GM12865 (cell line): ENCODE measurements at regions not wholly inside any gene's neighbourhood (a gene's known extent, or its start where the extent isn't known, plus 50 kb on each side); places are given as distances from the start of the nearest gene placed in this dataset.
A peak's percentile ranks its signal among the peaks of the same experiment; 100 is the strongest.

Source experiments
- DNase-seq: peaks from one replicate; pipeline ENCODE4 v3.0.0; 2010; ENCODE audit warnings: low read depth
- H3K4me3 ChIP-seq: 2 replicates; pipeline ENCODE4 v1.5.1; 2011; ENCODE audit warnings: mild to moderate bottlenecking, low read depth, low read length, control low read depth
- CTCF ChIP-seq: IDR thresholded peaks from 2 replicates; pipeline ENCODE4 v1.5.1; 2011; ENCODE audit warnings: low read length, control low read depth, low read depth, inconsistent platforms; ENCODE audit not compliant: insufficient read depth; ENCODE audit errors: missing control alignments

- DNase-seq, result peak; percentile 58
- H3K4me3 ChIP-seq, result no peak overlapping the region
- no peak for TF ChIP-seq CTCF
These were observed 51.6 kb upstream of the NLRP1 start for GRCh38 chr17:5635949-5636348.

GRCh38 chr17:5638596-5638995 lies 54.3 kb upstream of the NLRP1 start:
- H3K4me3 ChIP-seq, result no peak overlapping the region
- TF ChIP-seq CTCF, result no peak
- peak; percentile 42 for DNase-seq

- DNase-seq, result no peak
- TF ChIP-seq CTCF, result no peak
- no peak overlapping the region for H3K4me3 ChIP-seq
These were observed 56.4 kb upstream of the NLRP1 start for GRCh38 chr17:5640726-5641125.

- no peak for TF ChIP-seq CTCF
These were observed 58.4 kb upstream of the NLRP1 start for GRCh38 chr17:5642752-5643151.

GRCh38 chr17:5644065-5644464 lies 59.8 kb upstream of the NLRP1 start:
- no peak overlapping the region for H3K4me3 ChIP-seq
- DNase-seq, result no peak

More at GRCh38 chr17:5642752-5643151, 58.4 kb upstream of the NLRP1 start:
- H3K4me3 ChIP-seq, result no peak overlapping the region
- DNase-seq, result no peak

GRCh38 chr17:5651348-5651747 lies 67.0 kb upstream of the NLRP1 start:
- no peak overlapping the region for H3K4me3 ChIP-seq
- TF ChIP-seq CTCF, result no peak
- no peak for DNase-seq

More at GRCh38 chr17:5644065-5644464, 59.8 kb upstream of the NLRP1 start:
- TF ChIP-seq CTCF, result no peak

GRCh38 chr17:5661491-5662125 lies 77.3 kb upstream of the NLRP1 start:
- no peak for TF ChIP-seq CTCF
- no peak for DNase-seq

More at GRCh38 chr17:5661491-5662125, 77.3 kb upstream of the NLRP1 start:
- no peak overlapping the region for H3K4me3 ChIP-seq
